CD4-positive, alpha-beta T cell treated with Interleukin-2 at 100 ng/mL for 4 hours (primary cell): ENCODE measurements at regions not wholly inside any gene's neighbourhood (a gene's known extent, or its start where the extent isn't known, plus 50 kb on each side); places are given as distances from the start of the nearest gene placed in this dataset.
"Not testable (repeated sequence)": the region's sequence is repeated elsewhere in the genome, so short reads cannot be mapped to it uniquely, and the experiment has no call there.

Source experiments
- DNase-seq: peaks from one replicate; pipeline ENCODE4 v3.0.0-alpha.2; 2020; ENCODE audit warnings: low spot score

GRCh38 chr21:34272321-34272720 lies 91.5 kb upstream of the KCNE2 start:
- no peak for DNase-seq

GRCh38 chr21:34274001-34274400 lies 89.8 kb upstream of the KCNE2 start:
- DNase-seq = no peak

GRCh38 chr21:34276711-34277425 lies 86.9 kb upstream of the KCNE2 start:
- DNase-seq = no peak

- no peak for DNase-seq
These were observed 85.4 kb upstream of the KCNE2 start for GRCh38 chr21:34278451-34278850.

GRCh38 chr21:34279285-34279684 lies 84.5 kb upstream of the KCNE2 start:
- no peak for DNase-seq

- no peak for DNase-seq
These were observed 83.9 kb upstream of the KCNE2 start for GRCh38 chr21:34279883-34280282.

- DNase-seq = no peak
These were observed 83.4 kb upstream of the KCNE2 start for GRCh38 chr21:34280389-34280795.

GRCh38 chr21:34280959-34281358 lies 82.8 kb upstream of the KCNE2 start:
- DNase-seq = no peak

GRCh38 chr21:34282223-34282622 lies 81.6 kb upstream of the KCNE2 start:
- no peak for DNase-seq

GRCh38 chr21:34284666-34285065 lies 79.1 kb upstream of the KCNE2 start:
- no peak for DNase-seq

GRCh38 chr21:34288042-34288441 lies 75.8 kb upstream of the KCNE2 start:
- not testable (repeated sequence) for DNase-seq

GRCh38 chr21:34289856-34290255 lies 74.0 kb upstream of the KCNE2 start:
- DNase-seq = no peak

GRCh38 chr21:34296878-34297277 lies 66.9 kb upstream of the KCNE2 start:
- DNase-seq = no peak

- DNase-seq = no peak
These were observed 65.2 kb upstream of the KCNE2 start for GRCh38 chr21:34298534-34299167.

GRCh38 chr21:34299168-34299539 lies 64.7 kb upstream of the KCNE2 start:
- DNase-seq = no peak

- no peak for DNase-seq
These were observed 61.3 kb upstream of the KCNE2 start for GRCh38 chr21:34302521-34302920.

- DNase-seq = no peak
These were observed 57.9 kb upstream of the KCNE2 start for GRCh38 chr21:34305605-34306604.

GRCh38 chr21:34307991-34308532 lies 55.7 kb upstream of the KCNE2 start:
- DNase-seq = no peak

GRCh38 chr21:34311561-34312330 lies 52.1 kb upstream of the KCNE2 start:
- DNase-seq = no peak

GRCh38 chr21:34313116-34313515 lies 50.7 kb upstream of the KCNE2 start:
- no peak for DNase-seq
